NCI-H1436 (cell line): ENCODE measurements at regions not wholly inside any gene's neighbourhood (a gene's known extent, or its start where the extent isn't known, plus 50 kb on each side); places are given as distances from the start of the nearest gene placed in this dataset.
A peak's percentile ranks its signal among the peaks of the same experiment; 100 is the strongest.
"Not testable (repeated sequence)": the region's sequence is repeated elsewhere in the genome, so short reads cannot be mapped to it uniquely, and the experiment has no call there.

Experiments
- DNase-seq: peaks from one replicate; lab custom pipeline; 2025; lab: John Stamatoyannopoulos, UW

DNA sequence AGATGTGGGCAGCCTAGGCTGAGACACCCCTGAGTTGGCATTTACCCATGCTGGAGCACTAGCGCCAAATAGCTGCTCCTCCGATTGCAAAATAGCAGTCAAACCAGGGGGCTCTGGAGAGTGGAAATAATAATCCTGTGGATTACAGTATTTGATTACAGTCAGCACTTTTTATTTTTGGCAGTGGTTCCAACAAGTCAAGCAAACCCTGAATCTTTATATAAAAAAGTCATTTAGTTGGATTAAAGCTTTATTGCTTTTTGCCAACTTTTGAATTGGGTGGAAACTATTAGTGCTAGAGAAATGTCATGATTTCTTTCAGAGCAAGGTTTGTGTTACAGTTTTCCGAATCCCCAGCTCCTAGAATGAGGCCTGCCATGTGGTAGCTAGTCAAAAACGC is 99.3 kb upstream of the FAM20A start:
- no peak for DNase-seq

DNA sequence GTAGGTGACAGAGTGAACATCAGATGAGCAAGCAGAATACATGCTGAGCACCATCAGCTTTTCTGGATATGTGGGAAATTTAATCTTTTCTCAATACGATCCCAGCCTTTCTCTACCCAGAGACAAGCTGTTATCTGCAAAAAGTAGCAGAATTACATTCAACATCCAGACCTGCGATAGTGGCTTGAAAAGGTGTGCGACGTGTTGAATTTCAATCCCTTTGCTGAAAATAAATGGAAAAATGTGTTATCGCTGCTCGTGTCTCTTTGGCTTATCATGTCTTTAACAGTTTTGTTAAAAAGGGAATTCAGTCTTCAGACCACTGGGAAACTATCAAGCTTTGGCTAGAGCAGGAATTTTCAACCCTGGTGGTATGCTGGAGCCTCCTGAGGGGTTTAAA is 98.8 kb upstream of the FAM20A start:
- DNase-seq = no peak

DNA sequence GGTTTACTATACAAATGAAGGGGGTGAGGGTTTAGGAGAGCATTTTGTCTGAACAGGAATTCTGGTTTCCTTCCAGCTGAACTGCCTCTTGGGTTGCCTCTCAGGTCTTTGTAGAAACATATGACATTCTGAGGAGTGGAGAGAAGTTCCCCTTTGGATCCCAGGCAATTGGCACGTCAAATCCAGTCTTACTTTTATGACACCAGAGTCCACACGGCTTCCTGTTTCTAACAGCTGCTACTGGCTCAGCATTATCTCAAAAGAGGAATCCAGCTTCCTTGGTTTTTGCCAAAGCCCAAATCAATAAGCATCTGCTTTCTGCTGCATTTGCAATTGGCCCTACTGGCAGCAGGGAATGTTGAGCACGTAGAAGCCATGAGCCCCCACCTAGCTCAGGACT is 97.6 kb upstream of the FAM20A start:
- DNase-seq = no peak

DNA sequence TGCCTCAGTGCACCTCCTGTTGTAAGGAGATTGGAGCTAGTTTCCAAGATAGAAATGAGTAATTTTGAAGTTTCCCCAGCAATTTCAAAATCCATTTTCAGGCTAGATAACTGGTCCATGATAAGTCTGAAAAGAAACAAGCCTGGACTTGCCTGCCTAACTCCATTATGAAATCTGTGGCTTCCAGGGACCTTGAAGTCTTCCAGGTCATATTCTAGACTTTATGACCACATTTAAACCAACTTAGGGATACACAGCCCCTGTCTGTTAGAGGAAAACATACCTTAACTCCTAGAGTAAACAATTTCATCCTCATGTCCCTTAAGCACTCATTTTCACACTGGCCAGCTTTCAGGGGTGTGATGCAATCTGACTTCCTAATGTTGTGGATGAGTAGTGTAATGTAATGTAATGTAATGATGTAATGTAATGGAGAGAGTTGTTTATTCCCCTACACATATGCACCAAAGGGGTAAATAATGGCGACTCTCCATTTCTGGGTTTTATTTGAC is 96.7 kb upstream of the FAM20A start:
- DNase-seq = no peak

DNA sequence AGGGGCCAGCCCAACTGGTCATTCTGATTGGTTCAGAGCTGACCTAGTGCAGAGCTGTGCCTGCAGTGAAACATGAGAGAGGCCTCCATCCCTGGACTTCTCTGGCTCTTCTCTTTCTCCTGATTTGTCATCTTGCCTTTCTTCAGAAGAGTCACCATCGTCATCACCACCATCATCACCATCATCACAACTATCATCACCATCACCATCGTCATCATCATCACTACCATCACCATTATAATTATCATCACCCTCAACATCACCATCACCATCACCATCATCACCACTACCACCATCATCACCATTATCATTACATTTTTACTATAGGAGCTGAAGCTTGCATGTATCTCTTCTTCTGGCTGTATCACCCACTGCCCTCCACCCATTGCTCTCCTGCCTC is 94.5 kb upstream of the FAM20A start:
- no peak for DNase-seq

DNA sequence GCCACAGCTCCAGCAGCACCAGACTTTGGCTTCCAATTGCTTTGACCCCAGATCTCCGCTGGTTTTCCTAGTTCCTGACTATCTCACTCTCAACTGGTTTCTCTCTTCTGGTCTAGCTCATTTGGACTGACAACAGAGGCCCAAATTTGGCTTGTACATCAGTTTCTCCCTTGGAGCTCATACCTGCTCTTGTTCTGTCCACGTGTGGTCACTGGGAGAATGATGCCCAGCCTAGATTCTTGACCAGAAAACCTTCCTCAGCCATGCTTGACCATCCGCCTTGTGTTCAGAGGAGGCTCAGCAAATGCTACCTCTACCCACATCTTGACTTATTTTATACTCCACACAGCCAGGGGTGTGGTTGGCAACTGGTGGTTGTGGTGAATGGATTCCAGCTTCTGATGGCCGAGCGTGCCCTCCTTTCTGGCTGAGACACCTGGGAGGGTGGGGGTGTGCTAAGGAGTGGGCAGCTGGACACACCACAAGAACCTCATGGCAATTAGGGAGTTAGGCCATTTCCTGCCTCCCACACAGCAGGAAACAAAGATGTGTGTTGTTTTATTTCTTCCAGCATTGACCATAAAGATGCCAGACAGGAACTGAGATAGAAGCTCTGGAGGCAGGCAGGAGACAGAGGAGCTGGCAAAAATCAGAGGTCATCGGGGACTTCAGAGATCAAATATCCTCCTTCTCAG is 93.8 kb upstream of the FAM20A start:
- DNase-seq = no peak

DNA sequence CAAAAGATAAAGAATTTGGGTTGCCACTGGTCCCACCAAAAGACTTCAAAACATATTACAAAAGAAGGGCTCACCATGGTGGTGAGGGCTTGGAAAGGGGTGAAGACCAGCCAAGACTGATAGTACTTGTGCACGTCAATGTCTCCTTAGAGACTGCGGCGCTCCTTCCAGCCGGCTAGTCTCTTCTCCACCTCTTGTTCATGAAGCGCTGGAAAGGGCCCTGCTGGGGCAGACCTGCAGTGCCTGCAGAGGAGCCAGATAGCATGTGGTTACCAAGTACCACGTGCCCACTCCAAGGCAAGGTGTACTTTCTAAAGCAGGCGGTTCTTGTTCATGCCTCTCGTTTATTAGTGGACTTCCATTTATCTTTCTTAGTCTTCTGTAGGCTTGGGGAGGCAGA is 92.7 kb upstream of the FAM20A start:
- no peak for DNase-seq

DNA sequence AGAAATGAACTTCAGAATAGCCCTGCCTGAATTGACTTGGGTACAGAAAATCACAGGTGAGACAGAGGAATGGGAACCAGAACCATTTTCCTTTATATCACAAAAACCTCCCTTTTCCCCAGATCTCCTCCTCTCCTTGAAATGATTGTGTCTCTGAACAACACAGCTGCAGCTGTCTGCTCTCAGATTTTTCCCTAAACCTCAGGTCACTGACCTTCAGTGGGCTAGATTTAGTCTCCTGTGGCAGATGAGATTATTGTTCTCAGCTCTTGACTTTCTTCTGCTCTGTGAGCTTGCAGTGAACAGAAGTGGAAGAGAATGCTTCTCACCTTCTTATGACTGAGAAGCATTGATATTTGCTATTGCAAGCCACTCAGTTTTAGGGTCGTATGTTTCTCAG is 92.3 kb upstream of the FAM20A start:
- DNase-seq = no peak

DNA sequence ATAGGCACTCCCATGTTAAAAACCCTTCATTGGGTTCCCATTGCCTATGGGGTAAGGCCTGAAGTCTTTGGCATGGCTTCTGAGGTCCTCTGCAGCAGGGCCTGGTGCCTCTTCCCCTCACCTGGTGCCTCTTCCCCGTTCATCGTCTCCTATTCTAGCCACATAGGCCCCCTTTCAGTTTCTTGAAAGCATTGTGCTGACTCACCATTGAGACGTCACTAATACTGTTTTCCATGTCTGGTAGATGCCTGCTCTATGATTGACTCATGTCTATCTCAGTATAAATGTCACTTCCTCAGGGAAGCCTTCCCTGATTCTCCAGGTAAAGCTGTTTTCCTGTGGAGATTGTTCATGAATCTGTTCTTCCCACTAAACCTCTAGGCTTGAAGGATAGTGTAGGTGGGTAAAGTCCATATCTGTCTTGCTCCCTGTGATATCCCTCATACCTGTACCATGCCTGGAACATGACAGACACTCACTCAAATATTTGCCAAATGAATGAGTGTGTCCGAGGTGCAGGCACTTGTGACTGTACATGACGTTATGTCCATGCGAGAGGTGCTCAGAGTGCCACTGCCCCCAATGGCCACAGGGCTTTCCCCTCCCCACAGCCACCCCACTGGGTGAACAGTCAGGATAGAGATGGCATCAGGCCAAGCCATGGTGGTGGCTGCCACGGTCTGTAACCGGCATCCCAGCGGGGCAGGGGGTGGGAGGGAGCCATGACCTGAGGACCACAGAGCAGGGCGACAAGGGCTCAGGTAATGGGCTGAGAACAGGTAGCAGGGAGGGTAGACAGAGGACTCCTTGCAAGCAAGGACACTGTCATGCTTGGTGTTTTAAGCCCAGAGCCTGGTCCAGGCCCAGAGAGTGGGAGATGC is 85.2 kb upstream of the FAM20A start:
- DNase-seq = no peak

DNA sequence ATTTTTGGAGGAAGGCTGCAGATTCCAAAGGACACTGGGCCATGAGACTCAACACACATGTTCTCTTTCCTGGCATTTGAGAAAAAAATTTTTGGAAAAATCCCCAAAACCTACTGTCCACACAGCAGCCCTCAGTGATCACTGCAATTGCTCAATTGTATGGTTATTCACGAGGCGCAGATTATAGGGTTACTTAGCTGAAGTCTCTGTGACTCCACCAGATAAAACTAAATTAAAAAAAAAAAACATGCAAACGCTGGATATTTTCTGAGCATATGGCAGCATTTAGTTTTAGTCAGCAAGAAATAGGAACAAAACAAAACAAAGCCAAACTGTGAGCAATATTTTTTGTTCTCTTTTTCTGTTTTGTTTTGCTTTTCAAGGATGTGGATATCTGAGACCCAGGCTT is 83.8 kb upstream of the FAM20A start:
- no peak for DNase-seq

DNA sequence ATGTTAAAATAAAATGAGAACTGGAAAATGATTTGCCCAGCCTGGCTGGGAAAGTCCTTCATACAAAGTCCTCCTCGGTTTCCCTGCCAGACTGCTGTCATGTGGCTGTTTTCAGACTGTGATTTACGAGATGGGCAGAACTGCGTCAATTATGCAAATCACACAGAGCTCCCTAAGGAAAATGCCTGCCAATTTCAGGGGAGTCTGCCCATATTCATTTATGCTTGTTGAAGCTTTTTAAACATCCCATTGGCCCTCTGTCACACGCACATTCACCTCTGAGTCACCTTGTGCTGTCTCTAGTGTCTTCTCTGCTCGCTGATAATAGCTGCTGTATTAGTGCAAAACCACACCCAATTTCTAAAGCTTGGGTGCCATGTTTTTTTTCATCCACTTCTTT is 81.7 kb upstream of the FAM20A start:
- DNase-seq = peak; percentile 94

DNA sequence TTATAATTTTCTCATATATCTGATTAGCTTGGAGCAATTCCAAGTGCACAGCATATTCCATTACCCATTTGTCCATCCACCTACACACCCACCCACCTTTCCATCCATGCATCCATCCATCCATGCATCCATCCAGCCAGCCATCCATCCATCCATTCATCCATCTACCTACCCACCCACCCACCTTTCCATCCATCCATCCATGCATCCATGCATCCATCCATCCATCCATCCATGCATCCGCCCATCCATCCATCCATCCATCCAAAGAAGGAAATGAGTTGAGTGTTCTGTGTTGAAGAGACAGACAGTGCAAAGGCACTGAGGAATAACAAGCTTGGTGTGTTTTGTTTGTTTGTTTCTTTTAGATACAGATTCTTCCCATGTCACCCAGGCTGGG is 78.7 kb upstream of the FAM20A start:
- DNase-seq = no peak

DNA sequence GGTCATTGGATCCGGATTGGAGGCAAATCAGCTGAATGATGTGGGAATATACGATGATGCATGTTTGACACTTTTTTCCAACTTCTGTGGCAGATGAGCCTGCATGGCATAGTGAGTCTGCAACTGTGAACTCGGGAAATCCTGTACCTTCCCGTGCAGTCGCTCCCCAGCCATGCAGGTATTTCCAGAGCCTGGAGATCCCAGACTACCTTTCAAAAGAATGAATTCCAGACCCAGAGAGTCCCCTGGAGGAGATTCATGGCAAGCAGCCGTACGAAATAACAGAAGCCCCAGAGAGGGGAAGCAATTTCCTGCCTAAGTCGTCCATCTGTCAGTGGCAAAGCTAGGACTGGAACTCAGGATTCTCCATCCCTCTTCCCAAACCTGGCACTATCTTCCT is 75.7 kb upstream of the FAM20A start:
- DNase-seq = no peak

DNA sequence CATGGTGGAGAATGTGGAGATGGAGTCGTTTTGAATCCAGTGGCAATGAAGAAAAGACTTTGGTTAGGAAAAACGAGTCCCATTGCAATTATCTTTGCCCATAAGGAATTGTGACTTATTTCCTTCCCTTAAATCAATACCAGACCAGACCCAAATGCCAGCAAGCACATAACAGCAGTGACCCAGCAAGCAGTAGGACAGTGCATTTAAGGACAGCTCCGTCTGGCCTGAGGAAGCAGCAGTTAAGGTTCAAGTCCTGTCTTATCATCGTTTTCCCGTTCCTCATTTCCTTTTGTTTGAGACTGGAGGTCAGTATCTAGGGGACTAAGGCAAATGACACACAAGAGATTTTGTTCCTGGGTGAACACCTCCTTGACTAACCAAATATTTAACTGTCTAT is 74.6 kb upstream of the FAM20A start:
- no peak for DNase-seq

DNA sequence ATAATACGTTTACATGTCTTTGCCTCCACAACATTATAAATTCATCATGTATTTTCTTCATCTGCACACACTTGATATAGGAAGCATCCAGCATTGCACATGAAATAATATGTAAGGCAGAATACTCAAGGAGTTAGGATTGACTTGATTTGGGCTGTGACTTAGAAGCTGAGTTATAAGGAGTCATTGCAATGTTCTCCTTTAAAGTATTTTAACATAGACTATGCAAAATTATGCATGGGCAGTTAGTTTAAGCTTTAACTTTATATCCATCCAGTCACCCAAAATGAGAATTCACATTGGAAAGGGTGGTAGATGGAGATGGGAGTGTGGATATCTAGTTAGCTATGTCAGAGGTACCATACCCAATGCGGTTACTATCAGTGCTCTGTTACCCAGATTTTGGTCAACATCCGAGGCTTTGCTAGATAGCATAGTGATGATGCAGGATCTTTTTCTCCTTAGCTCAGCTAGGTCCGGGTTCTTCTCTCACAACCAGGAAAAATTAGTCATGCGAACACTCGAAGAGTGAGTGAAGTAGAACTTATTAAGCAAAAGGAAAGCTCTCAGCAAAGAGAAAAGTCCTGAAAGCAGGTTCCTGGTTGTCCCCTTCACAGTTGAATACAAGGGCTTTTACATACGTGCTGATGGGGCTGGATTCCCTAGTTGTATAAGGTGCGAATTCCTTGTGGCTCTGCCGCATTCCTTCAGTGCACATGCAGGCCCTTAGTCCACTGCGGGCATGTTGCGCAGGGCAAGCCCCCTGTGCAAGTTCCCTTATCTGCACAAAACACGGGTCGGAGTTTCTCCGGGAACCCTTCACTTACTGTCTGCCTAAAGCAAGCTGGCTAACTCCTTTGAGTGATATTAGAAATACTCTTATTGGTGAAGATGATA is 73.1 kb upstream of the FAM20A start:
- no peak for DNase-seq

DNA sequence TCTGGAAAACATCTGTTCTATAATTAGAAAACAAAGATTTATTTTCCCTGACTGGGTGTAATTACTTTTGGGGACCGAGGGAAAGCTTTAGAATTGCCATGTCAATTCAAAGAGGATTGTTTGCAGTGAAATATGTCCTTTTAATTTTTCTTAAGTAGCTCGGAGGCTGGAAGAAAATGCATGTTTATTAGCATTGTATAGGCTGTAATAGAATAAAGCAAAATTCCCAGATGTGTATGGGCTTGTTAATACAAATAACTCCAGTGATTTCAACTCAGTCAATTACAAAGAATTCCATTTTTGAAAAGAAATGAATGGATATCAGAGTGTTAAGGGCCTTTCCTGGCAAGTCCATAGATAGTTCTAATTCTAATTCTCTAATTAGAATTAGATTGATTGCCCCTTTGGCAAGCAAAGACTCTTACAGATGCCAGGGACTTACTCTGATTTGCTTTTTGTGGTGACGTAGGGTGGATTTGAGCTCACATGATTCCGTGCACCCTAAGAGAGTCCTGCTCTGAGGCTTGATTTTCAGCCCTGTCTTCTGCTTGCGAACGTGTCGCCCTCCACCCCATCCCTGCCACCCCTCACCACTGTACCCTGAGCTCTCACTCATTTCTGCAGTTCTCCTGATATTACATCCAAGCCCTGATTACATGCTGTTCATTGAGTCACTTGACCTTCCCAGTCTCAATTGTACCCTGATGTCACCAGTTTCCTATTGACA is 70.0 kb upstream of the FAM20A start:
- no peak for DNase-seq

DNA sequence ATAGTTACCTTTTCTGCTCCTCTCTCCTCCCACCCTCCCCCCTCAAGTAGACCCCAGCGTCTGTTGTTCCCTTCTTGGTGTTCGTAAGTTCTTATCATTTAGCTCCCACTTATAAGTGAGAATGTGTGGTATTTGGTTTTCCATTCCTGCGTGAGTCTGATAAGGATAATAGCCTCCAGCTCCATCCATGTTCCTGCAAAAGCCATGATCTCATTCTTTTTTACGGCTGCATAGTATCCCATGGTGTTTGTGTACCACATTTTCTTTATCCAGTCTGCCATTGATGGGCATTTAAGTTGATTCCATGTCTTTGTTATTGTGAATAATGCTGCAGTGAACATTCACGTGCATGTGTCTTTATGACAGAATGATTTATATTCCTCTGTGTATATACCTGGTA is 65.3 kb upstream of the FAM20A start:
- DNase-seq = not testable (repeated sequence)

DNA sequence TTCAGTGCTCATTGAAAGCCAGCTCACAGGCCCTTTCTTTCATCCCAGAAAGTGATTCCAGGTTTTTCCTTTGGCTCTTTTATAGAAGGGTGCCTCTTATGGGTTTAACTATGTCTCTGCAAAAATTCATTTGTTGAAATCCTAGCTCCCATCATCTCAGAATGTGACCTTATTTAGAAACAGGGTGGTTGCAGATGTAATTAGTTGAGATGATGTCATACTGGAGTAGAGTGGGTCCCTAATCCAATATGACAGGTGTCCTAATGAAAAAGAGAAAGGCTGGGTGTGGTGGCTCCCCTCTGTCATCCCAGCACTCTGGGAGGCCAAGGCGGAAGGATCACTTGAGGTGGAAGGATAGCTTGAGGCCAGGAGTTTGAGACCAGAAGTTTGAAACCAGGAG is 64.2 kb upstream of the FAM20A start:
- no peak for DNase-seq

DNA sequence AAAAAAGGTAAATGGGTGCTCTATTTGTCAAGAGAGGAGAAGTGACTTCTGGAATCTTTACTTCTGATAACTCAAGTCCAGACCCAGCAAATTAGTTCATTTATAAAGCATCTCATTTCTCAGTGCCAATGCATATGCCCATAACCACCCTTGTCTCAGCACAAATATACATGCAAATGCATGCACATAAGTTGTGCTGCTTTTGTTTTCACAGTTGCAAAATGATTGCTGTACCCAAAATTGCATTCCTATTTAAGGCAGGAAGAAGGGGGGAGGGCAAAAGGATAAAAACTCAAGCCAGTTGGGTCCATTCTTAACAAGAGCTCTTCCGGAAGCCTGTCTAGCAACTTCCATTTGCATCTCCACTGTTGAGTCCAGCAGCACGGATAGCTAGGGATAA is 61.3 kb upstream of the FAM20A start:
- no peak for DNase-seq

DNA sequence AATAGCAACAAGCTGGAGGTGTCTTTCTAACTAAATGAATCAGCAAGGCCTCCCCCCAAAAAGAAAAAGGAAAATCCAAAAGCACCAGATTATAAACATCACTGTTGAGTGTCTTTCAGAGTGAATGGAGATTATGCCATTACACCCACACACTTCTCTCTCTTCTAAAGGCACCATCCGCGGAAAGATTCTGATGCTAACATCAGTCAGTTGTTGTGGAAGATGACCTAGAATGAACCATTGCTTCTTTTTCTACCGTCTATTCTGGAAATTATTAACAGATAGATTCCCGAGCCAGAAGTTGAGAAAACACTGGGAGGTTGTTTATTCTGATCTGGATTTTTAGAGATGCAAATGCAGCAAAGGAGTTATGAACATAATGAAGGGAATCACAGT is 60.9 kb upstream of the FAM20A start:
- DNase-seq = no peak

DNA sequence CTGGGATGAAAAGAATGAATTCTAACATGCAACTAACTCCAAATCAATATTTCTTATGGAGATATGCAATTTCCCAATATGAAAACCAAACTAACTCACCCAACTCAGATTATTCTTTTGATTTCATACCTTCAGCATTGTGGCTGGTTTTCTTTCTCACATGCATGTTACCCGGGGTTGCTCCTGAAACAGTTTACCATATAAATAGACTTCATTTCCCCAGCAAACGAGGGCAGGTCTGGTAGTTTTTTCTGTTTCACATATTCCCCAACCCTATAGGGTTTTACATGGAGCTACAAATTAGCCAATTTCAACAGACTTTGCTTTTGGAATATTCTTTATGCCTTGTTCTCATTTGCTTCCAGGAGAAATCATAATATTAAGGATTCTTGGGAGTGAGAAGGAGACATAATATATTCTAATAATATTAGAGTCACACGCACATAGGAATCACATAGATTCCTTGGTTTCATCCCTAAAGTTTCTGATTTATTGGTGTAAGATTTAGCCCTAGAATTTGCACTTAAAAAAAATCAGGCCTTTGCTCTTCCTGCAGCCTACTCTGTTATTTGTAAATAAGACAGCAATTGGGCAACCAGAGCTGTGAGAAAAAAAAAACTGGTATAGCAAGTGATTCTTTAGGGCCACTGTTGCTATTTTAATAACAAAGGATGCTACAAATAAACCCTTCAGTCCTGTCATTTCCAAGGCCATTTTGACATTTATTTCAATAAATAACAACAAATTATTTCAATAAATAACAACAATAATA is 60.3 kb upstream of the FAM20A start:
- DNase-seq = no peak
